ENCODE measurements at regions not wholly inside any gene's neighbourhood (a gene's known extent, or its start where the extent isn't known, plus 50 kb on each side); places are given as distances from the start of the nearest gene placed in this dataset.

DNA sequence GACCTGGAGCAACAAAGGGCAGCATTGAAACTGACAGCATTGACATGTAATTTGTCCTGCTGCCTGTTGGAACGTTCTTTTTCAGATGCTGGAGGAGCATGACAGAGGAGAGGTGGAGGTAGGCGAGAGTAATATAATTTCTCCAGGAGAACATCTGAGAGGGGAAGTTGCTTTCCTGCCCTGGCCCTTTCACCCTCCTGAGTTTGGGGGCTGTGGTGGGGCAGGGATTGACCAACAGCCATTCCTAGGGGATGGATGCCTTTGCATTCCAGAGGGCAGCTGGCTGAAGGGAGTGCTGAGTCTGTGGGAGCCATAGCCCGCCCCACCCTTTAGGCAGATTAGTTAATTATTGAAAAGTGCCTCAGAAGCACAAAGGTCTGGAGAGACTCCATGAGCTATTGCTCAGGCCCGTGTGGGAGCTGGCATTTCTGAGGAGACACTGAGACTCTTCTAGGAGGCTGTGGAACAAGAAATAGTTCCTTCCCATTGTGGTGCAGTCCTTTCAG lies 73.5 kb downstream of the ARF6 start:
- H3K4me3 ChIP-seq: no peak overlapping the region
- H3K36me3 ChIP-seq (ENCODE audit: control insufficient read depth in 4 of 4, insufficient read depth in 4 of 4, low read length in 4 of 4): no peaks in the 10 kb centered on the region
- peak overlapping the region in 1 of 2 donors; percentile 50 for H3K27ac ChIP-seq (ENCODE audit: low read depth in 1 of 2, low read length in 1 of 2)
- TF ChIP-seq CTCF (IDR thresholded peaks at IDR 0.05; ENCODE audit: control extremely low read depth, extremely low read depth): no peak
- no peak overlapping the region for H3K9ac ChIP-seq (ENCODE audit: insufficient read depth in 1 of 2, low read length in 2 of 2)
- peaks cover 5 to 25% (median 11%) of the 10 kb centered on the region in 5 donors for H3K4me1 ChIP-seq (ENCODE audit: control insufficient read depth in 5 of 5, insufficient read depth in 5 of 5, low read length in 5 of 5)
- peak in 2 of 3 donors; percentile 54 to 57 for DNase-seq
- no peaks in the 10 kb centered on the region for H3K27me3 ChIP-seq (ENCODE audit: control insufficient read depth in 3 of 3, insufficient read depth in 3 of 3, low read length in 2 of 3)
- no peak for ATAC-seq (ENCODE audit: insufficient read depth, low FRiP score)
- 47 to 57% methylated on average over 4 of the region's 4 CpGs for WGBS, 2 donors
- H3K9me3 ChIP-seq (ENCODE audit: control insufficient read depth in 4 of 4, insufficient read depth in 3 of 4, low read length in 3 of 4): no peaks in the 10 kb centered on the region

DNA sequence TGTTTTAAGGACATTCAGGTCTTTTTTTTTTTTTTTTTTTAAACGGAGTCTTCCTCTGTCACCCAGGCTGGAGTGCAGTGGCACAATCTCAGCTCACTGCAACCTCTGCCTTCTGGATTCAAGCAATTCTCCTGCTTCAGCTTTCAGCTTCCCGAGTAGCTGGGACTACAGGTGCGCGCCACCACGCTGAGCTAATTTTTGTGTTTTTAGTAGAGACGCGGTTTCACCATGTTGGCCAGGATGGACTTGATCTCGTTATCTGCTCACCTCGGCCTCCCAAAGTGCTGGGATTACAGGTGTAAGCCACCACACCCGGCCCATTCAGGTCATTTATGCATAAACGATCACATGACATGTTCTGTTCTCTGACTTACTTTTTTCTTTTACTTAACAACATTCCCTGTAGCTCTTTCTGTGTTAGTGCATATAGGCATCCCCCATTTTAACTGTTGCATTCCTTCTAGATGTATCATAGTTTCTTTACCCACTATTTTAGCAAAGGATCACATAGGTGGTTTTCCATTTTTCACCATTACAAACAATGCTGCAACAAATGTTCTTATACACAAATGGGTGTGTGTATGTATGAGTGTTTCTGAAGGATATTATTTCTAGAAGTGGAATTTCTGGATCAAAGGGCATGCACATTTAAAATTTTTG lies 74.2 kb downstream of the ARF6 start:
- H3K9ac ChIP-seq (ENCODE audit: insufficient read depth in 1 of 2, low read length in 2 of 2): no peak overlapping the region
- no peak for TF ChIP-seq CTCF (IDR thresholded peaks at IDR 0.05; ENCODE audit: control extremely low read depth, extremely low read depth)

DNA sequence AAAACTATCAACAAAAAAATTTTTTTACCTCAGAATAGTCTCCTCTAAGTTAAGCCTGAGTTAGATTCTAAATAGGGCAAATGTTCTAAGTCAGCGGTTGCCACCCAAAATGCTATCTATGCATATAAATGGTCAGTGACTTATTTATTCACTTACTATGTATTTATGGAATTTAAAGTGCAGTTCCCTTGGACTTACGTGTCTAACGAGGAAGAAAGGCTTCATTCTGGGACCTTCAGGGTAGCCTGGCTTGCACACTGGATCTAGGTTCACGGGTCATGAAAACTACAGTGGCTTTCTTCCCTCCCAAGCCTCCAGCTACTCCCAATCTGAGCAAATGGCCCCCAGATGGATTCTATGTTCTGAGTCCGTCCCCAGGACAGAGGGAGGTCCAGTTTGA lies 77.1 kb downstream of the ARF6 start:
- Histone ChIP-seq H3K9ac (ENCODE audit: insufficient read depth in 1 of 2, low read length in 2 of 2) (peak overlapping the region in 1 of 2 donors; percentile 35), H3K27me3 (ENCODE audit: control insufficient read depth in 3 of 3, insufficient read depth in 3 of 3, low read length in 2 of 3) (no peaks in the 10 kb centered on the region), H3K36me3 (ENCODE audit: control insufficient read depth in 4 of 4, insufficient read depth in 4 of 4, low read length in 4 of 4) (no peaks in the 10 kb centered on the region), H3K9me3 (ENCODE audit: control insufficient read depth in 4 of 4, insufficient read depth in 3 of 4, low read length in 3 of 4) (no peaks in the 10 kb centered on the region), H3K4me1 (ENCODE audit: control insufficient read depth in 5 of 5, insufficient read depth in 5 of 5, low read length in 5 of 5) (peaks cover 8 to 46% (median 30%) of the 10 kb centered on the region in 5 donors), H3K4me3 (no peak overlapping the region), H3K27ac (ENCODE audit: low read depth in 1 of 2, low read length in 1 of 2) (peak overlapping the region in 1 of 2 donors; percentile 62)
- WGBS, 2 donors: 89 to 91% methylated on average over 5 of the region's 5 CpGs
- DNase-seq (no peak), ATAC-seq (ENCODE audit: insufficient read depth, low FRiP score) (no peak)
- no peak for TF ChIP-seq CTCF (IDR thresholded peaks at IDR 0.05; ENCODE audit: control extremely low read depth, extremely low read depth)

More for the DNA sequence above, 74.2 kb downstream of the ARF6 start:
- Histone ChIP-seq H3K27ac (ENCODE audit: low read depth in 1 of 2, low read length in 1 of 2) (no peak overlapping the region), H3K27me3 (ENCODE audit: control insufficient read depth in 3 of 3, insufficient read depth in 3 of 3, low read length in 2 of 3) (no peaks in the 10 kb centered on the region), H3K4me1 (ENCODE audit: control insufficient read depth in 5 of 5, insufficient read depth in 5 of 5, low read length in 5 of 5) (peaks cover 5 to 32% (median 17%) of the 10 kb centered on the region in 5 donors), H3K9me3 (ENCODE audit: control insufficient read depth in 4 of 4, insufficient read depth in 3 of 4, low read length in 3 of 4) (no peaks in the 10 kb centered on the region), H3K36me3 (ENCODE audit: control insufficient read depth in 4 of 4, insufficient read depth in 4 of 4, low read length in 4 of 4) (no peaks in the 10 kb centered on the region), H3K4me3 (no peak overlapping the region)
- WGBS, 2 donors: 92 to 96% methylated on average over 11 of the region's 11 CpGs
- no peak for ATAC-seq (ENCODE audit: insufficient read depth, low FRiP score)
- DNase-seq: no peak
